HG03039 (cell line): ENCODE measurements at regions not wholly inside any gene's neighbourhood (a gene's known extent, or its start where the extent isn't known, plus 50 kb on each side); places are given as distances from the start of the nearest gene placed in this dataset.
"Not testable (repeated sequence)": the region's sequence is repeated elsewhere in the genome, so short reads cannot be mapped to it uniquely, and the experiment has no call there.

Experiments used
- ATAC-seq: cut with Tn5 transposase; IDR thresholded peaks from one replicate; pipeline ENCODE4 v1.9.1; 2021; ENCODE audit warnings: mild to moderate bottlenecking, moderate library complexity; ENCODE audit not compliant: unreplicated experiment

GRCh38 chr15:96170979-96171739 lies 159.3 kb upstream of the NR2F2 start:
- no peak for ATAC-seq

GRCh38 chr15:96171853-96172296 lies 158.6 kb upstream of the NR2F2 start:
- no peak for ATAC-seq

GRCh38 chr15:96172417-96172816 lies 158.1 kb upstream of the NR2F2 start:
- no peak for ATAC-seq

GRCh38 chr15:96176831-96177230 lies 153.7 kb upstream of the NR2F2 start:
- ATAC-seq = no peak

GRCh38 chr15:96177279-96177678 lies 153.2 kb upstream of the NR2F2 start:
- ATAC-seq = no peak

GRCh38 chr15:96180087-96180748 lies 150.3 kb upstream of the NR2F2 start:
- ATAC-seq = no peak

- no peak for ATAC-seq
Observed at GRCh38 chr15:96181217-96181616, 149.3 kb upstream of the NR2F2 start.

GRCh38 chr15:96181873-96182301 lies 148.6 kb upstream of the NR2F2 start:
- no peak for ATAC-seq

GRCh38 chr15:96182736-96183513 lies 147.6 kb upstream of the NR2F2 start:
- ATAC-seq = no peak

GRCh38 chr15:96183514-96183850 lies 147.0 kb upstream of the NR2F2 start:
- no peak for ATAC-seq

GRCh38 chr15:96183867-96184266 lies 146.6 kb upstream of the NR2F2 start:
- ATAC-seq = no peak

GRCh38 chr15:96184297-96184696 lies 146.2 kb upstream of the NR2F2 start:
- ATAC-seq = no peak

GRCh38 chr15:96186105-96186504 lies 144.4 kb upstream of the NR2F2 start:
- ATAC-seq = no peak

GRCh38 chr15:96187341-96188305 lies 142.9 kb upstream of the NR2F2 start:
- no peak for ATAC-seq

GRCh38 chr15:96197721-96198120 lies 132.8 kb upstream of the NR2F2 start:
- ATAC-seq = no peak

- ATAC-seq = no peak
Observed at GRCh38 chr15:96199111-96199510, 131.4 kb upstream of the NR2F2 start.

- ATAC-seq = no peak
Observed at GRCh38 chr15:96200357-96200967, 130.0 kb upstream of the NR2F2 start.

GRCh38 chr15:96201696-96202095 lies 128.8 kb upstream of the NR2F2 start:
- no peak for ATAC-seq

- not testable (repeated sequence) for ATAC-seq
Observed at GRCh38 chr15:96205588-96205987, 124.9 kb upstream of the NR2F2 start.

- ATAC-seq = no peak
Observed at GRCh38 chr15:96207377-96208006, 123.0 kb upstream of the NR2F2 start.
